NT2/D1 (cell line): ENCODE measurements at regions not wholly inside any gene's neighbourhood (a gene's known extent, or its start where the extent isn't known, plus 50 kb on each side); places are given as distances from the start of the nearest gene placed in this dataset.

Experiments
- SUZ12 ChIP-seq: IDR thresholded peaks from 2 replicates; pipeline ENCODE4 v1.6.1; 2011; ENCODE audit not compliant: insufficient read length, insufficient read depth; ENCODE audit errors: extremely low read depth
- YY1 ChIP-seq: IDR thresholded peaks from 2 replicates; pipeline ENCODE4 v1.6.1; 2011; ENCODE audit not compliant: insufficient read length, insufficient read depth
- ZNF274 ChIP-seq: IDR thresholded peaks from 2 replicates; pipeline ENCODE4 v1.6.1; 2011; ENCODE audit warnings: mild to moderate bottlenecking, low read depth, low read length

DNA sequence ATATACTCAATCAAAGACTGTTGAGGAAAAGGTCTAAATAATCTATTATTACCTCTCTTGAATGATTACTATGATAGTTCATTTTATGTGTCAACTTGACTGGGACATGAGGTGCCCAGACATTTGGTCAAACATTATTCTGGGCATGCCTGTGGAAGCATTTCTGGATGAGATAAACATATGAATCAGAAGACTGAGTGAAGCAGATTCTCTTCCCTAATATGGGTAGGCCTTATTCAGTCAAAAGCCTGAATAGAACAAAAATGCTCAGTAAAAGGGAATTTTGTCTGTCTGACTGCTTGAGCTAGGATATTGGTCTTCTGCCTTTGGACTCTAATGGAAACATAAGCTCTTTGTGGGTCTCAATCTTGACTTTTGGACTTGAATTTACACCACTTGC is 73.3 kb upstream of the SOX13 start:
- TF ChIP-seq ZNF274 (no peak), SUZ12 (no peak), YY1 (no peak)
